GM19035 (cell line): ENCODE measurements at regions not wholly inside any gene's neighbourhood (a gene's known extent, or its start where the extent isn't known, plus 50 kb on each side); places are given as distances from the start of the nearest gene placed in this dataset.
"Not testable (repeated sequence)": the region's sequence is repeated elsewhere in the genome, so short reads cannot be mapped to it uniquely, and the experiment has no call there.

Experiments
- ATAC-seq: cut with Tn5 transposase; IDR thresholded peaks from one replicate; pipeline ENCODE4 v1.9.1; 2021; ENCODE audit not compliant: unreplicated experiment

GRCh38 chr2:21763501-21763900, 639.7 kb downstream of the TDRD15 start:
- ATAC-seq: no peak

DNA sequence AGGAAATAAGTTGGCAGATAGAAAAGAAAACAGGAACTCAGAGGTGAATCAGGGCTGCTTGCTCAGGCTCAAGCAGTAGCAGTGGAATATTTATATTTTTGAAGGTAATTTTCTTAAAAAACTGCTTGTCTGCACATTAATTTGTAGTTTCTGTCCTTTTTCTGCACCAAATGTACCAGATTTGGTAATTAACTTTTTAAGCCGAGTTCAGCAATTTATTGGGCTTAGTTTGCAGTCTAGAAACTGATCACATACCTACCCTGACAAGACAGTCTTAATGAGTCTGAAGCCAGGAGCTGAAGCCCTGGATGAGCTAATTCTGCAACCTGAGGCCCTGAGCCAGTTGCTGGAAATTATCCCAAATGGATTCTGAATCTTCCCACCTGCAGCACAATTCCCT, 647.0 kb downstream of the TDRD15 start:
- ATAC-seq: no peak

DNA sequence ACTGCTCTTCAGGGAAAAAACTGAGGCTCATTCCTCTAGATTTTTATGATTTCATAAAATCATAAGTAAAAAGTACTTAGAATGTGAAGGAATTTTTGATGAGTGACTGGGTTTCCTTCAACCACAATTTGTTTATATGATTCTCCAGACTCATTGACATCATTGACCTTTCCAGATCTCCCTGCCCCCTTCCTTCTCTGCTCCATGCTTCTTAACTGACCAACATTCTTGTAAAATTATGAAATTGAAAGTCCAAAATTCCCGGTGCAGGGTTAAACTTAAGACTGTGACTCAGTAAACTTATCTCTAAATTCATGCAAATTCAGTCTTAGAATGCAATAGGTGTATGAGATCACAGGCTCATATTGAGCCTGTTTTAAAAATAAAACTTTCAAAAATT, 648.9 kb downstream of the TDRD15 start:
- ATAC-seq: no peak

GRCh38 chr2:21773168-21773567, 649.4 kb downstream of the TDRD15 start:
- no peak for ATAC-seq

GRCh38 chr2:21774691-21775368, 651.1 kb downstream of the TDRD15 start:
- ATAC-seq: no peak

- no peak for ATAC-seq
Observed at GRCh38 chr2:21779786-21780185, 656.0 kb downstream of the TDRD15 start.

DNA sequence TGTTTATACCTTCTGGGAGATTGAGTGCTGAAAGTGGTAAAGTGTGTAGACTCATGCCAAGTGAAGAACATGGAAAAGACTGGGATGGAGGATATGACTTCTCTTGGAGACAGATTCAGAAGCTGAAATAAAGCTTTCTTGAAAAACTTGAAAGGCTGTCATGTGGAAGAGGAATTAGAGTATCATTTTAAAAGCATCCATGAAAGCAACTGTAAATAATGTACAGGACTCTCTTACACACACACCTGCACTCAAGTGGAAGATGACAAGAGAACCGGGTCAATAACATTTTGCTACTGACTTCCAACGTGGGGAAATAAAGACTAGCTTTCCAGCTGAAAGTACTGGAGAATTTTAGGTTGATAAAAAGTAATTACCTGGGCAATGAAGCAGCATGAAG, 658.2 kb downstream of the TDRD15 start:
- no peak for ATAC-seq

- no peak for ATAC-seq
Observed at GRCh38 chr2:21782866-21783265, 659.1 kb downstream of the TDRD15 start.

- no peak for ATAC-seq
Observed at GRCh38 chr2:21787941-21788340, 664.2 kb downstream of the TDRD15 start.

- ATAC-seq: not testable (repeated sequence)
Observed at GRCh38 chr2:21790311-21790710, 666.5 kb downstream of the TDRD15 start.

DNA sequence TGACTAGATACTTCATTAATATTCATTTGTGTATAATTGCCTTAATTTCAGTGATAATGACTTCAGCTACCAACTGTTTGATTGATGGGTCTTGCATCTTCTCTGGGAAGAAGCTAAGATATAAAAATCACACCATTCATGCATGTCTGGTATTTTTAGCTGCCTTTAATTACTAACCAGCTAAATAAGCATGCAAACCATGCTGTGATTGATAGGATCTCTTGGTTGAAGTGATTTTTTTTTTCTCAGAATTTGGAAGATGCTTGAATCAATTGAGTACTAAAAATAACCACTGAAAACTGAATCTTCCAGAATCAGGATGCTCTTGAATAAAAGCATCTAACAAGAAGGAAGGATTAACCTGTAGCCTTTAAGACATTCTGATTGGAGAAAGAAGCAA, 668.8 kb downstream of the TDRD15 start:
- no peak for ATAC-seq

- ATAC-seq: no peak
Observed at GRCh38 chr2:21793461-21793860, 669.7 kb downstream of the TDRD15 start.

DNA sequence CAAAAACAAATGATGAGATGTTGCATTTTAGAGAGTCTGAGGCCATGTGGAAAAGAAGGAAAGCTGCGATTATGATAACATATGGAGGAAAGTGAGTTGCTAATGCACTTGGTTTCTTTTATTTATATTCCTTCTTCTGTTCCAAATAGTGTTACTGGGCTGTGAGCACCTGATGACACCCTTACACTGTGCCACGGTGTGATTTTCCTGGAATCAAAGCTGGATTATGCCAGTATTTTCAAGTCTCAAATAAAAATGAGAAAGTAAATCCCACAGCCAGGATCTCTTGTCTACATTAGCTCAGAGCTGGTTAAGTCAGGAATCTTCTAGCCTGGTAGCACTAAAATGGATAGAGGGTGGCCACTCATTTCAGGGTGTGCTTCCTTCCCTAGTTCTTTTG, 670.8 kb downstream of the TDRD15 start:
- no peak for ATAC-seq

DNA sequence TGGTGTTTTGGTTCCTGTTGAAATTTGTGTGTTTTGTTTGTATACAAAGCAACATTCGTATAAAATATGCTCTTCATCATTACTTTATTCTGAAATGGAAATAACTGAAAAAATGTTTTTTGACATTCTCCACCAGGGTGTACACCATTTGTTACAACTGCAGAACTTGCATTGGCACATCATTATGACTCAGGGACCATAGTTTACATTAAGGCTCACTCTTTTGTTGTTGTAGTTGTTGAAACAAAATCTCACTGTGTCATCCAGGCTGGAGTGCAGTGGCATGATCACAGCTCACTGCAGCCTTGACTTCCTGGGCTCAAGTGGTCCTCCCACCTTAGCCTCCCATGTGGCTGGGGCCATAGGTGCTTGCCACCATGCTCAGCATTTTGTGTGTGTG, 676.6 kb downstream of the TDRD15 start:
- ATAC-seq: no peak

DNA sequence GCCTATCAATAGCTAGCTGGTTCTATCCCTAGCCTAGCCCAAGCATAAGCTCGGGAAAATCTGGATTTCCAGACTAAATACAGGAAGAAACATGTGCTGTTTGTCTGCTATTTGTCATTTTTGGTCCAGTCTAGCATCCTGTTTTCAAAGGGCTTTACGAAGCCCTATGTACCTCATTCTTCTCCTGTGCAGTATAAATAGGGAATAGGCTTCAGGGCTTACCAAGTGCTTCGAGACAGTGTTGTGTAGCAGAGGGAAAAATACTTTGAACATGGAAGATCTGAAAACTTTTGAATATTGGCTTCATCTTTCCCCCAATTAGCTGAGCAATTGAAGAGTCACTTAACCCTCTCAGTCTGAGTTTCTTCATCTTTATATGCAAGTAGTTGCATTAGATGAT, 679.8 kb downstream of the TDRD15 start:
- no peak for ATAC-seq

GRCh38 chr2:21804151-21804550, 680.4 kb downstream of the TDRD15 start:
- ATAC-seq: no peak

DNA sequence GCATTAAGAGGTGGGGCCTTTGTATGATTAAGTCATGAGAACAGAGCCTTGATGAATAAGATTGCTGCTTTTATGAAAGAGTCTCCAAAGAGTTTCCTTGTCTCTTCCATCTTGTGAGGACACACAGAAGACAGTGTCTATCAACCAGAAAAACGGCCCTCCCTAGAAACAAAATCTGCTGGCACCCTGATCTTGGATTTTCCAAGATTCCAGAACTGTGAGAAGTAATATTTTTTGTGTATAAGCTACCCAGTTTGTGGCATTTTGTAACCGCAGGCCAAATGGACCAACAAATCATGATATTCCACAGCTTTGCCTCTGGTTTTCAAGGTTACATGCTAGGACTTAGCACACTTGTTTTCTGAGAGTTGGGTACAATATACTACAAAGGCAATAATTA, 687.8 kb downstream of the TDRD15 start:
- ATAC-seq: no peak

DNA sequence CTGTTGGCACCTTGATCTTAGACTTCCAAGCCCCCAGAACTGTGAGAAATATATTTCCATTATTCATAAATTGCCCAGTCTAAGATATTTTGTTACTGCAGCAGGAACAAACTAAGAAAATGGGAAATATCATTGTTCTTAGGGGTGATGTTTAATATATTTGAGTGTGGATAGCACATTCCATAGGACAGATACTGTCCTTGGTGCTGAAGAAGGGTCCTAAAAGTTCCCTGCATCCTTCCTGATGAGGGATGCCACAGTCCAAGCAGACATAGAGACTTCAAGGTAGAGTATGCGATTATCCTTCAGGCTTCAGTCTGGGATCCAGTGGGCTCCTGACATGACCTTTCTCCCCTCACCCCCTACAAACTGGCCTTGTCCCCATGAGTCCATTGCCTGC, 689.0 kb downstream of the TDRD15 start:
- ATAC-seq: no peak

DNA sequence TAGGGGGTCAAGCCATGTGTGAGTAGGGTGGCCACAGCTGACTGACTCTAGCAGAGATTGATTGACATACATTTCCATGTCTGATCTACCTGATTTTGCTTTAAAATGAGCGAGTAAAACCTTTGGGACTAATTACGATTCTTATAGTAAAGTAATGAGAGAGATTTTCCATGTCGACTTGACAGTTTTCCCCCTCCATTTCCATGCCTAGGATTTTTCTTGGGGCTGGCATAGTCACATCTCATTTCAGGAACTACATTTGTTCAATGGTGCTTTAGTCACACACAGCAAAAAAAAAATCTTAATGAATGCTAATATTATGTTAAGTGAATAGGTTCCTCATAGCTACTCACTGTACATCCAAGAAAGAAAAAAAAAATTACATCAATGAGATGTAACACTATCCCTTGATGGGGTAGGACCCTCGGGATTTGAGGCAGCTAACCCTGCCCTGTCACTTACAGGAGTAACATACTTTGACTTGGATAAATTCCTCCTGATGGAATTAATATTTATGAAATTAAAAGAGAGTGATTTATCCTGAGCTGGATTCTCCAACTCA, 690.9 kb downstream of the TDRD15 start:
- ATAC-seq: no peak

DNA sequence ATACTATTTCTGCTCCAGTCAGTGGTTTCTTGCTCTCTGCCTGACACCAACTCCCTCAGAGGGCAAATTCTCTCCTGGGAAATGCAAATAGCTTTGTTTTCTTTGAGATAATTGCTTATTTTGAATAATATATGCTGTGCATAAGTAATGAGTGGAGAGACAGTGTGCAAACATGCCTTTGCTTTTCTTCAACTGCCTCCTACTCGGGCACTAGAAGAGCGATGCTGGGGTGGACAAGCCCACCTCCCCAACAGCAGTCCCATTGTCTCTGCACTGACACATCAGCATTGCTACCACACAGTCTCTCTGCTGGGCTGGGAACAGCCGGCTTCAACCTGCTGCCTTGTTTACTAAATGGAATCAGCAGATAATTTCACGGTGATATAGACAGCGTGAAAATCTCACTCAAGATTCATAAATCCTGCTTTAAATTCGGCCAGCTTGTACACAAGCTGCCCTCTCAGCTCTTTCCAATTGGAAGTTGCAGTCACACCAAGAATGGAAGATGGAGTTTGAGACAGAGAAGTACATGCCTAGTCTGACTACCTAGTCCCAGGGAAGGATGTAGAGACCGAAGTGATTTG, 694.5 kb downstream of the TDRD15 start:
- ATAC-seq: no peak

DNA sequence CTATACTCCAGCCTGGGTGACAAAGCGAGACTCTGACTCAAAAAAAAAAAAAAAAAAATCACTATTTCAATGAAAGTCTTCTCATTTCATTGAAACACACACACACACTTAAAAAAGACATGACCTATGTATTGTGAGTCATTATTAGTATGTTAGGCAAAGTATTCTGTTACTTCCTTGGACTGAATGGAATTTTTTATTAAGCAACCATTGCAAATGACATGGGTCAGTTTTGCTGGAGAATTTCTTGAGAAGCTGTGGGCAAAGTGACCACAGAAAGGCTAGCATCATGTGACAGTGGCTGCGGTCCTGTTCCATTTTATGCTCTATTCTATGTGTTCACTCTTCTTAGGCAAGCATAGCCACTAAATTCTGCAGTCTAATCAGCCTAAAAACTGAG, 695.7 kb downstream of the TDRD15 start:
- ATAC-seq: no peak

- no peak for ATAC-seq
Observed at GRCh38 chr2:21820271-21820670, 696.5 kb downstream of the TDRD15 start.
